NCI-H2196 (cell line): ENCODE measurements at regions not wholly inside any gene's neighbourhood (a gene's known extent, or its start where the extent isn't known, plus 50 kb on each side); places are given as distances from the start of the nearest gene placed in this dataset.

Experiments
- DNase-seq: peaks from one replicate; lab custom pipeline; 2025; ENCODE audit not compliant: unreplicated experiment; lab: John Stamatoyannopoulos, UW

DNA sequence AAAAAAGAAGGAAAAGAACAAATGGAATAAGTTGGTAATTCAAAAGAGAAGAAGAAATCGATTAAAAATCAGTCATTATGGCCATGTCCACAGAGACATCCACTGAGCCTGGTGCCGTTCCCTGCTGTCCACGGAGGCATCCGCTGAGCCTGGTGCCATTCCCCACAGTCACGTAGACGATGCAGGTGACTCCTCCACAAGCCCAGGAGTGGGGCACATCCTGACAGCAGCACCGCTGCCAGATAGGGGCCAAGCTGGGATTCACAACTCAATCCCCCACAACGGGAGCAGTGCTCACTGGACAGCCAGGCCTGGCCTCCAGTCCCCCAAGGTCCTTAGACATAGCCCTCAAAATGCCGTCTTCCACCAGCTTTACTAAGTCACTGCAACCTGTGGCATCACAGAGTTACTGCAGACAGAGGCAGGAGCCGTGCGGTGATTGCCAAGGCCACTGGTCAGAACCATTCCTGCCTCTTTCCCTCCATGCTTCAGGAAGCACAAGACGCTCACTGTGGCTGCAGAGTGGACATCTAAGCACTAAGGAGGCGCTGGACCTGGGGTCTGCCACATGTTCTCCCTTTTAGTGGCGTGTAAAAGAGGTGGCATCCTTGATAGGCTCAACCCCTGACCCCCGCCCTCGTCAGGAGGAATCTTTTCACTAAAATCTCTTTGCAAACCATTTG is 131.5 kb upstream of the SPACA7 start:
- no peak for DNase-seq

DNA sequence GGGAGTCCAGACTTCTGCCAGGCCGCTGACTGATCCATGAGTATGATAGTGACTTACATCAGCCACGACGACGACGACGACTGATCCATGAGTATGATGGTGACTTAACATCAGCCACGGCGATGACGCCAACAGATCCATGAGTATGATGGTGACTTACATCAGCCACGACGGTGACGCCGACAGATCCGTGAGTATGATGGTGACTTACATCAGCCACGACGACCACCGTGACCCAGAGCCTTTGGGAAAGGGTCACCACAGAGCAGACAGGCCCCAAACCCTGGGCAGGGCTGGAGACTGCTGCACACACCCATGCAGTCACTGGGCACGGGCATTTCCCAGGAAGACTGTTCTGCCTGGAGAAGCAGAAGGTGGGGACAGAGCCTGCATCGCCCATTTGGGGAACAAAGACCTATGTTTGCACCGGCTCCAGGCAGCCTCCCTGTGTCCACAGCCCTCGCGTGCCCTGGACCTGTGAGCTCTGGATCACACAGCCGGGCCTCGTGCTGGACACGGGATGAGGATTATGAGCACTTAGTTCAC is 130.9 kb upstream of the SPACA7 start:
- no peak for DNase-seq

DNA sequence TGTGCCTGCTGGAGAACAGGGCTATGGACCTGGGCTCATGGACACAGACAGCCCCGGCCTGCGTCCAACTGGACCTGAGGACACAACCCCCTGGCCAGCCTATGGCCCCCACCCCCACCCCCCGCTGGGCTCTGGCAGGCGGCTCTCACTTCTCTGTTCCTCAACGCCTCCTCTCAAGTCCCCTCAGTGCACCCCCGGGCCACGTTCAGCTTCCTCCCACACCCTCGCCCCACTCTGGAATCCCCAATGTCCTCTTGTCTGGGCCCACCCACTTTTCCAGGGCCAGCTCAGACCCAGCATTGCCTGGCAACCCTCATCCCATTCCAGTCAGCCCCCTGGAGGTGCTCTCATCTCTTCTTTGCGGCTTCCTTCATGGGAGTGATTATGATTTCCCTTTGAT is 130.2 kb upstream of the SPACA7 start:
- no peak for DNase-seq

DNA sequence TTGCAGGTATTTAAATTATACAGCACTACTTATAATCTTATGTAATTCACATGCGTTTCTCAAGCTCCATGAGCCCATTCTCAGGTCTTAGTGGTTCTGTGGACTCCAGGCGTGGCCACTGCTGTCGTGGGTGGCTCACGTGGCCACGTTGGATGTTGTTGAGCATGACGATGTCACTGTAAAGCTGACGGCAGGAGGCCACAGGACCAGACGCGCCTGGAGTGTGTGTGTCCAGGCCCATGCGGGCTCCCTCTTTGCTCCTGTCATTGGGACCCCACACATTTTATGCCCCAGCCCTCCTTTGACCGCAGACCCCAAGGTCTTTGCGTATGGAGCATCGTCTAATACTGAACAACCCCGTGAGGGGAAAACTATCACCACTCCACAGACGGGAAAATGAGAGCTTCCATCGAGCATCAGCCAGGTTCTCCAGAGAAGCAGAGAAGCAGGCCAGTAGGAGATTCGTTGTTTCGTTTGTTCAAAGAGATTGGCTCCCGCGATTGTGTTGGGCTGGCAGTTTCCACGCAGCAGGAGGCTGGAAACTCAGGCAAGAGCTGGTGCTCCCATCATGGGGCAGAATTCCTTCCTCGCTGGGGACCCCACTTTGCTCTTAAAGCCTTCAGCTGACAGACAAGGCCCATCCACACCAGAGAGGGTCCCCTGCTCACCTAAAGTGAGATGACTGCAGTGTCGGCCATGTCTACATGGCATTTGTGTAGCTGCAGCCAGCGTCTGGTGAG is 129.3 kb upstream of the SPACA7 start:
- no peak for DNase-seq

DNA sequence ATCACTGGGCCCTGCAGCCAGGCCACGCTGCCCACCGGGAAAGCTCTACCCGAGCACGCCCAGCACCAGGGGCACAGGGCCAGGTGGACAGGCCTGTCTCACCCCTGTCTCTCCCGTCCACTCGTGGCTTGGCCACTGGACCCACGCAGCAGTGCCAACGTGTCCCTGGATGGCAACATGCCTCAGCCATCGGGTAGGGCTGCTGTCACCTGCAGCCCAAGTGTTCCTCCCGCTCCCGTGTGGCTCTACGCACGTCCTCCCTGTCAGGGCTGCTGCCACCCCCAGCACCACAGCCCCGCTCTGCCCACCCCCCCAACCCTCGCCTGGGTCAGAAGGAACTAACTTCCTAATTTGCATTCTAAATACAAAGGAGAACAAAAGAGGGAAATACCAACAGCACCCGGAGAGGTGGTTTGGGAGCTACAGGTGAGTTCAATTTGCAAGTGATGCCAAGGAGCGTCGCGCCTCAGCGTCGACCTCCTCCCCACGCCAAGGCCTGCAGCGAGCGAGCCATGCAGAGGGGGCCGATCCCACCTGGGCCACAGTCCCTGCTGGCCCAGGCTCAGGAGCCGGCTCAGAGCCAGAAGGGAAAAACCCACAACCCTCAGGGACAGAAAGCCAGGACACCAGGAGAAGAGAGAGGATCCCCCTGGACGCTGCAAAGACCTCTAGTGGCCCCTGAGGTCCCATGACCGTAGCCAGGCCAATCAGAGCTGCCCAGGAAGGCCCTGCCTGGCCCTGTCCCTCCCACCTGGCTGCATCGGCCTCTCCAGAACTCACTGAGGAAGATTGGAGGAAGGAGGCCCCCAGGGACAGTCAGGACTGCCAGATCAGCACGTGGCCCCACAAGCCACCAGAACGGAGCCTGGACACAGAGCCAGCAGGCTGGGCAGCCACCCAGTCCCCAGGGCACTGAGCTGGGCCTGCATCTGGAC is 128.4 kb upstream of the SPACA7 start:
- DNase-seq = no peak

DNA sequence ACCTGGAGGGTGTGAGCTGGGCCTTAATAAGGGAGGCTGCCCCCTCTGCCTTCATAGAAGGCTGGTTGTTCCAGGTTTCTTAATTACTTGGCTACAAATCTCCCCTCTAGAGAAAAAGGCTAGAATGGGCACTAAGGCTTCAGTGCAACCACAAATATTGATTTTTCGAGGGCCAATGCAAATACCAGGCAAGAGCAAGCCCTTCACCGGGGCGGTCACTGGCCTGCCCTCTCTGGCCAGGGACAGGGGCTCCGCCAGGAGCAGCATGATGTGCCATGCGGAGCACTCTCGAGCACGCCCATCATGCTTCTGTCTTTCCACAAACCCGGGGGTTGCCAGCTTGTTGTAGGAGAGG is 127.8 kb upstream of the SPACA7 start:
- DNase-seq = no peak

DNA sequence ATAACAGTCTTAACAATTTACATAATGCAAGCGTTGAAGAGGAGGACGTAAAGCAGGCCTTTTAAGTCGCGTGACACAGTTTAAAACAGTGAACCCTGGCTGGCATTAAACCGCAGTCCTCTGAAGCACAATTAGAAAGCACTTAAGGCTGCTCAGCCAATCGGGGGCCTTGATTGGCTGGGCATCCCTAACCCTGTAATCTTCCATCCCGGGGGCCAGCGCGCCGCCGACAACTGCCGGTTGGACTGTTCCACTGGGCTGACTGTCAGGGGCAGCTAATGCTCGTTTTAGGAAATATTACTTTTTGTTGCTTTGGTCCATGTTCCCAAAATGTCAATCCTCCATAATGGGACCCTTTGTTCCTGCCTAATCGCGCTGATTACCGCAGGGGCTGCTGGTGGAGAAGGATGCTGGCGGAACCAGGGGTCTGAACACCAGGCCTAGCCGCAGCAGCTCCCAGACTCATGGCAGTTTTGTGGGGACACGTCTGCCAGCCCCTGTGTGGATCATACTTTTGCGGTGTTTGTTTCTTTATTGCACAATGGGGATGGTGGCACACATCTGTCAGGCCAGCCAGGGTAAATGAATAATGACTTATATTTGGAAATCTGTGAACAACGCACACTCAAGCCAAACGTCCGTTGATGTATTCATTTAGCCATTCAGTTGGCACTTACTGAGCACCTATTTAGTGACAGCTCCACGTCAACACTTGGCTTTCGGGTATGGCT is 127.1 kb upstream of the SPACA7 start:
- no peak for DNase-seq

- DNase-seq = no peak
Observed at GRCh38 chr13:112249644-112250610, 126.2 kb upstream of the SPACA7 start.

DNA sequence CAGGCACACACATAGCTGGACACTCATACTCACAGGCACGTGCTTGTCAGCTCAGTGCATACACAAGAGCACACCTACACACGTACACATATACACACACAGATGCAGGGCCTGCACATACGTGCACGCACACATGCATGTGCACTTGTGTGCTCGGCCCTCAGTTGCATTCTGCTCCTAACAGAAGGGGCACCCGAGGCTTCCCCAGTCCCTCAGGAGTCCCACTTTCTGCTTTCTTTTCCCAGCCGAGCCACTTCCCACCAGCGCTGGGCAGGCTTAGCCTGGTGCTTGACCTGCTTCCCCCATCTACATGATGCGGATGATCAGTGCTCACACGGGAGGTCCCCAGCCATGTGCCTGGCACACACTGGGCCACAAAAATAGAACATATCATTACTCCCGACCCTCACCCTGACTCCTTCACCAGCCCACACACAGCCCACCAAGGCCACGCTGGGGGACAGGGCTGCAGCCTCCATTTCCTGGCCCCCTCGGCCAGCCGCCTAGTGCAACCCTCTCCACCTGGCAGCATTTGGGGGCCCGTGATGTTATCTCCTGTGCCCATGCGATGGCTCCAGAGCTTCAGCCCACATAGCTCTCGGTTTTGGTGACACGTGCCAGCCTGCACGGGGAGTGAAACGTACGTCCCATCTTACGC is 125.2 kb upstream of the SPACA7 start:
- no peak for DNase-seq

DNA sequence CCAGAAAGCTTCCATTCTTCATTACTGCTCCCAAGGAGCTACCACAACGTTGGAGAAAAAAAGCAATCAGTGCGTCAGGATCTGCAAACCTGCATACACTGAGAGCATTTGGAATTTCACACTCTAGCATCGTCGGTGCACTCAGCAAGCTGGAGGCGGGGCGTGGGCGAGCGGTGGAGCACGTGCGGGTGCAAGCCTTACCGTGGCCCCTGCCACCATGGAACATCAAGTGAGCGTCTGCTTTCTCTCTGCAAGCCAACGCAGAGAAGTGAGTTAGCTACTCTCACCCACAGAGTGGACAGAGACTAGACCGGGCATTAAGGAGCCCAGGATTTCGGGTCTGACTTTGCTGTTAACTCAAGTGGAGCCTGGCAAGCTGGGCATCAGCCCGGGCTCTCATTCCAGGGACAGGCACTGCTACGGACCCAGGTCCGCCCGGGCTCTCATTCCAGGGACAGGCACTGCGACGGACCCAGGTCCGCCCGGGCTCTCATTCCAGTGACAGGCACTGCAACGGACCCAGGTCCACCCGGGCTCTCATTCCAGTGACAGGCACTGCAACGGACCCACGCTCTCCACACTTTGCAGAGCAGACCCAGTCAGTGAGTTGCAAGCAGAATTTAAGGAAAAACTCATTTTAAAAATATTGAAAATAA is 124.1 kb upstream of the SPACA7 start:
- no peak for DNase-seq

DNA sequence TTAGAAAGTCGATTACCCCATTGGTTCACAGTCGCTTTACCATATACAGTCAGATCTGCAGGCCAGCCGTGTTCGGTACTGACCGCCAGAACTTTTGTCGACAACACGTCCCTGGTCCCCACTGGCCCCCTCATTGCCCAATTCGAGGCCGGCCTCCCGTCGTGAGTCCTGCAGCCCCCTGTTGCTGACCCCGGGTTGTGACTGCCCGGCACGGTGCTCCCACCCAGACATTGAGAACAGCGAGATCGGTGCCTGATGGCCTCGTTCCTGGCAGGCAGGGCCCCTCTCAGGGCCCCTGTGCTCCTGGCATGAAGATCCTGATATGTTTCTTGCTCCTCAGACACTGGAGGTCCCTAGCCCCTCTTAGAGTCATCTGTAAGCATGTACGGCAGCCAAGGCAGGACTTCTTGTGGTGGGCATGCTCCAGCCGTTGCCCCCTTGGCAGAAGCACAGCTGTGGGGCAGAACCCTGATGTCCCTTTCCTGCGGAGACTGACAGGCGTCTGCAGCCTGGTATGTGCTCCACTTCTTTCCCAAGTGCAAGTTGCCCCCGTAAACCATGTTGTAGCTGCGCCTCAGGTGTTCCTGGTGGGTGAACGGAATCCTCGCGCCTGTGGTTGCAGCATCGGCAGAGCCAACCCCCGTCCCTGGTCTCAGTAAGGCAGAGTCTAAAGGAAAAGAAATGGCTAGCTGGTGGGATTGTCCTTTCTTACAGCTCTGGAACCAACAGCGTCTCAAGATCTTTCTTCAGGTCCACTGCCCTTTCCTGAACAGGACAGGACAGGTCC is 123.2 kb upstream of the SPACA7 start:
- no peak for DNase-seq

DNA sequence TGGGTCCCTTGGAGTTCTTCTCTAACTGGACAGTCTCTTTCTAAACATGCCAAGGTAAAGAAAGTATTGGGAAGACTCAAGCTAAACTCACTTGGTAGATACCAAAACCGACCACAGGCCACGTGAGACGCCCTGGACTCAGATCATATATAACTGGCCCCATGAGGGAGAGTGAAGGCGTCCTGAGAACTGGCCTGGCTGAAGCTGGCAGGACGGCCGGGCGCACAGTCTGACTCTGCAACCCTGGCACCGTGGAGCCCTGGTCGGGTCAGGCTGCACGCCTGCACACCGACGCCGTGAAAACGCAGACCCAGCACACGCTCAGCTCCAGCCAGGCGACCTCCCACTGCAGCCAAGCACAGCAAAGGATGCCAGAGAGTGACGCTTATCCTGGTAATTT is 122.5 kb upstream of the SPACA7 start:
- DNase-seq = no peak

DNA sequence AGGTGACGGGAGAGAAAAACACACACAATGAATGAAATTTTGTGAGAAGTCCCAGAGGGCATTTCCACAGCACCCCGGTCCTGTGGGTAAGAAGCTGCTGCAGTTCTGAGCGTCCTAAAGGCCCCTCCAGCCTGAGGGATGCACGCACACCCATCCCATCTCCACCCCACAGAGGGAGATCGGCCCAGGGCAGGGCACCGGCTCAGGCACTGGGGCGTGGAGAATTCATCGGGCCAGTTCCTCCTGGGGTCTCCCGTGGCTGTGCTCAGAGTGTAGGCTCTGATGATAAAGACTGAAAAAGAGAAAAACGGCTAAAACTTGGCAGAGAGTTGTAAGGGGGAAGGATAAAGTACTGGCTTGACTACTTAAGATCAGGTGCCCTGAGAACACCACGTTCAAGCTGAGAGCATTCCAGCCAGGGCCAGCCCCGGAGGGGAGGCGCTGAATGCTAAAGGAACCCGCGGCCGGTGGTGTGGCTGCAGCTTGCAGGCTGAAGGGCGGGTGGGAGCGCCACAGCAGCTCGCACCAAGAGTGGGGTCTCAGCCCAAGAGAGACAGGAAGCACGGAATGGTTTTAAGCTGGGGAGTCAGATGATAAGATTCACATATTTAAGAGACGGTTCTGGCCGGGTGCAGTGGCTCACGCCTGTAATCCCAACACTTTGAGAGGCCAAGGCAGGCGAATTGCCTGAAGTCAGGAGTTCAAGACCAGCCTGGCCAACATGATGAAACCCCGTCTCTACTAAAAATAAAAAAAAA is 121.9 kb upstream of the SPACA7 start:
- DNase-seq = no peak

DNA sequence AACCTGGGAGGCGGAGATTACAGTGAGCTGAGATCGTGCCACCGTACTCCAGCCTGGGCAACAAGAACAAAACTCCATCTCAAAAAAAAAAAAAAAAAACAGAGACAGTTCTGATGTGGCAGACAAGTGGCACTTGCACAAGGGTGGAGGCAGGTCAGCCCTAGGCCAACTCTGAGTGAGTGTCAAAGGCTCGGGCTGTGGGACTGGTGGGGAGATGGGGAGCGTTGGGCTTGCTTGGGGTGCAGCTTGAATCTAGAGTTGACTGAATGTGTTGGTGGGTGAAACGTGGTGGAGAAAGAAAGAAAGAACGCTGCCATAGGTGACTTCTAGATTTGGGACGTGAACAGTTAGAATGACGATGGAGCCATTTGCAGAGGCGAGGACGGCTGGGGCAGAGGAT is 121.3 kb upstream of the SPACA7 start:
- DNase-seq = no peak

DNA sequence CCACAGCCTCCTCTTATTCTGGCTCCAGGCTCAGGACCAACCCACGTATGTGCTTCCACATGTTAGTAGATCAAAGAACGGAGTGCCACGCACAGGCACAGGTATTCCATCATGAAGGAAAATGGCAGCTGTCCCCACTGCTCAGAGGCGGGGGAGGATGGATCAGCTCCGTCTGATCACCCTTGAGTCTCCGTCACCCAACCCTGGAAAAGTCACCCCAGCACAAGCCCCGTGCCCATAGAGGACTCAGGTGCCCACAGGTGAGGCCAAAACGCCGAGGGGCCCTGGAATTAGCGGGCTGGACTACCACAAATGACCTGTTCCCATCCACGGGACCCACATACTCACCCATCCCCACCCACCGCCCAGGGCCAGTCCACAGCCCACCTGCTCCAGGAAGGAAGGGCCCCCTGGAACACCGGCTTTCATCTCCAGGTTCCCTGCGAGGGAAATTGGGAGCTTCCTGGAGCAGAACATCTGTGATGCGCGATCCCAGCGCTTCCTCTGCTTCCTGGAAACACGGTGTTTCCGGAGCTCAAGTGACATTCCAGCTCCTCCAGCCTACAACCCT is 120.5 kb upstream of the SPACA7 start:
- no peak for DNase-seq

DNA sequence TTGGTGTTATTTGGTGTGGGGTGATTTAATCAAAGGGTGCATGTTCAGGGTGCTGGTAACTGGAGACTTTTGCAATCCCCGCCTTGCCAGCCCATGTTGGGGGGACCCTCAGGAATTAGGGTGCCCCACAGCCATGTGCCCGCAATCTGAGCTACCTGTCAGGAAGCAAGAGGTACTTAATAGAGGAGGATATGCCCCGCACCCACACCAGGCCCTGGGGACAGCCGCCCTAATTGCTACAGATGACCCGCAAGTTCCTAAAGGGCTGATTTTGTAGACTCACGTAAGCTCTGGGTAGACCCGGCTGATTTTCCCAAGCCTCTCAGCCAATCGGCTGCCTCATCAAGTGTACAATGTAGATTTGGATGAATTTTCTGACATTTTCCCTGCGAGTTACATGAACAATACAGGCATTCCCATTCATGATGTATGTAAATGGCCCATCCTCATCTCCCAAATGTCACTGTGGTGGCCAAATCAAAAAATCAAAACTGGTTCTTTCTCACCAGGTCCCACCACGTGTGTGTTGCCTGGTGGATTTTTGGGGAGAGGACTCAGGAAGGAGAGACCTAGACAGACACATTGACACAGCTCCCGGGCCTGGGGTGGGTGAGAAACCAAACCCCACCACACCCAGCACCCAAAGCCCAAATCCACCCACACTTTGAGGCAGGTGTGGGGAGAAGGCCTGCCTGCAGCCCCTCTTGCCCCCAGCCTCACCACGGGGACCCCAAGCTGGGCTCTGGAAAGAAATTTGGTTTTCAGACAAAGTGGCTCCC is 119.2 kb upstream of the SPACA7 start:
- no peak for DNase-seq
